Suprapubic skin (tissue), 4 donors: ENCODE measurements at regions not wholly inside any gene's neighbourhood (a gene's known extent, or its start where the extent isn't known, plus 50 kb on each side); places are given as distances from the start of the nearest gene placed in this dataset.

Experiments
- DNase-seq, 2 donors: peaks; one replicate each; pipeline ENCODE4 v3.0.0-alpha.2; 2019; ENCODE audit warnings: low spot score in 2 of 2
- H3K27ac ChIP-seq: fragments of 200-600 bp; sonication (generic); one replicate; pipeline ENCODE4 v1.5.1; 2019
- H3K27me3 ChIP-seq: fragments of 200-600 bp; sonication (generic); one replicate; pipeline ENCODE4 v1.5.1; 2019
- H3K36me3 ChIP-seq: fragments of 200-600 bp; sonication (generic); one replicate; pipeline ENCODE4 v1.5.1; 2019
- H3K4me1 ChIP-seq: fragments of 200-600 bp; sonication (generic); one replicate; pipeline ENCODE4 v1.5.1; 2019
- H3K4me3 ChIP-seq: fragments of 200-600 bp; sonication (generic); one replicate; pipeline ENCODE4 v1.5.1; 2019; ENCODE audit warnings: mild to moderate bottlenecking
- H3K9me3 ChIP-seq: fragments of 200-600 bp; sonication (generic); one replicate; pipeline ENCODE4 v1.5.1; 2019
- CTCF ChIP-seq, 2 donors: fragments of 200-600 bp in 1 of 2; fragments of 450-650 bp in 1 of 2; sonication (generic) in 1 of 2; IDR thresholded peaks; one replicate each; pipeline ENCODE4 v1.5.1; 2016 to 2019; ENCODE audit warnings: antibody characterized with exemption in 2 of 2, mild to moderate bottlenecking in 1 of 2, moderate library complexity in 1 of 2
- EP300 ChIP-seq: sonication (generic); formaldehyde crosslinking; IDR thresholded peaks from one replicate; pipeline ENCODE4 v1.6.1; 2017; ENCODE audit warnings: antibody characterized with exemption
- POLR2A ChIP-seq, 2 donors: fragments of 450-650 bp; IDR thresholded peaks; one replicate each; pipeline ENCODE4 v1.6.1; 2017; ENCODE audit warnings: antibody characterized with exemption in 2 of 2, mild to moderate bottlenecking in 2 of 2, moderate library complexity in 2 of 2
- POLR2AphosphoS5 ChIP-seq, 3 donors: sonication (generic); formaldehyde crosslinking; IDR thresholded peaks; one replicate each; pipeline ENCODE4 v1.6.1; 2017; ENCODE audit warnings: antibody characterized with exemption in 3 of 3
- WGBS: methylation state at CpG from one replicate; pipeline ENCODE4 v1.1.5; 2018; 5-methylcytosine and 5-hydroxymethylcytosine counted together

GRCh38 chr16:72621651-72622050, 426.3 kb downstream of the ZFHX3 start:
- 91% methylated on average over 3 of the region's 3 CpGs for WGBS

GRCh38 chr16:72620853-72621252, 427.1 kb downstream of the ZFHX3 start:
- no peak for DNase-seq
- no peaks in the 10 kb centered on the region for H3K4me1 ChIP-seq
- 57% methylated on average over 2 of the region's 2 CpGs for WGBS
- H3K27me3 ChIP-seq = no peaks in the 10 kb centered on the region
- TF ChIP-seq EP300 = no peak
- H3K9me3 ChIP-seq = no peaks in the 10 kb centered on the region
- no peaks in the 10 kb centered on the region for H3K36me3 ChIP-seq
- H3K4me3 ChIP-seq = no peak overlapping the region
- H3K27ac ChIP-seq = no peak overlapping the region

More at GRCh38 chr16:72621651-72622050, 426.3 kb downstream of the ZFHX3 start:
- Histone ChIP-seq H3K27ac (no peak overlapping the region), H3K27me3 (no peaks in the 10 kb centered on the region), H3K4me1 (no peaks in the 10 kb centered on the region), H3K4me3 (no peak overlapping the region), H3K36me3 (no peaks in the 10 kb centered on the region), H3K9me3 (no peaks in the 10 kb centered on the region)
- TF ChIP-seq EP300 (no peak), CTCF (IDR thresholded peaks at IDR 0.05) (no peak), POLR2AphosphoS5 (IDR thresholded peaks at IDR 0.05) (no peak), POLR2A (IDR thresholded peaks at IDR 0.05) (no peak)
- no peak for DNase-seq

GRCh38 chr16:72620348-72620747, 427.6 kb downstream of the ZFHX3 start:
- H3K4me3 ChIP-seq = no peak overlapping the region
- H3K27me3 ChIP-seq = no peaks in the 10 kb centered on the region
- TF ChIP-seq POLR2AphosphoS5 (IDR thresholded peaks at IDR 0.05) = no peak
- no peak for TF ChIP-seq POLR2A (IDR thresholded peaks at IDR 0.05)
- no peak for TF ChIP-seq EP300
- TF ChIP-seq CTCF (IDR thresholded peaks at IDR 0.05) = no peak
- DNase-seq = no peak
- no peak overlapping the region for H3K27ac ChIP-seq
- 88% methylated on average over 4 of the region's 4 CpGs for WGBS
- no peaks in the 10 kb centered on the region for H3K4me1 ChIP-seq
- no peaks in the 10 kb centered on the region for H3K36me3 ChIP-seq
- H3K9me3 ChIP-seq = no peaks in the 10 kb centered on the region

GRCh38 chr16:72615856-72616255, 432.1 kb downstream of the ZFHX3 start:
- DNase-seq = no peak
- TF ChIP-seq POLR2AphosphoS5 (IDR thresholded peaks at IDR 0.05) (no peak), POLR2A (IDR thresholded peaks at IDR 0.05) (no peak), EP300 (no peak), CTCF (IDR thresholded peaks at IDR 0.05) (no peak)
- Histone ChIP-seq H3K27me3 (no peaks in the 10 kb centered on the region), H3K4me3 (no peak overlapping the region), H3K36me3 (no peaks in the 10 kb centered on the region), H3K27ac (no peak overlapping the region), H3K4me1 (no peaks in the 10 kb centered on the region), H3K9me3 (no peaks in the 10 kb centered on the region)
- WGBS = 93% methylated on average over 4 of the region's 4 CpGs

- H3K9me3 ChIP-seq = no peaks in the 10 kb centered on the region
- no peak overlapping the region for H3K27ac ChIP-seq
- H3K27me3 ChIP-seq = no peaks in the 10 kb centered on the region
- TF ChIP-seq EP300 (no peak), POLR2AphosphoS5 (IDR thresholded peaks at IDR 0.05) (no peak)
- DNase-seq = no peak
- no peaks in the 10 kb centered on the region for H3K4me1 ChIP-seq
- no peak overlapping the region for H3K4me3 ChIP-seq
- no peaks in the 10 kb centered on the region for H3K36me3 ChIP-seq
Observed at GRCh38 chr16:72612718-72613117, 435.2 kb downstream of the ZFHX3 start.

GRCh38 chr16:72612256-72612655, 435.7 kb downstream of the ZFHX3 start:
- 42% methylated on average over 2 of the region's 2 CpGs for WGBS
- Histone ChIP-seq H3K4me1 (no peaks in the 10 kb centered on the region), H3K9me3 (no peaks in the 10 kb centered on the region), H3K36me3 (no peaks in the 10 kb centered on the region), H3K27me3 (no peaks in the 10 kb centered on the region), H3K4me3 (no peak overlapping the region), H3K27ac (no peak overlapping the region)
- TF ChIP-seq POLR2A (IDR thresholded peaks at IDR 0.05) (no peak), CTCF (IDR thresholded peaks at IDR 0.05) (no peak), EP300 (no peak)
- no peak for DNase-seq
